ENCODE measurements at regions not wholly inside any gene's neighbourhood (a gene's known extent, or its start where the extent isn't known, plus 50 kb on each side); places are given as distances from the start of the nearest gene placed in this dataset.

- no peak for TF ChIP-seq TCF7L2 (IDR thresholded peaks at IDR 0.05; ENCODE audit: borderline replicate concordance, extremely low read depth, insufficient read depth, insufficient read length)
- TF ChIP-seq RAD21 (IDR thresholded peaks at IDR 0.05; ENCODE audit: low read depth) = no peak
- no peak for TF ChIP-seq POLR2AphosphoS5 (IDR thresholded peaks at IDR 0.05; ENCODE audit: low read depth, low read length)
- no peak for TF ChIP-seq CTCF (IDR thresholded peaks at IDR 0.05 in 2 of 3, conservative IDR thresholded peaks at IDR 0.05 in 1 of 3; ENCODE audit: borderline replicate concordance in 1 of 3, insufficient read depth in 1 of 3, low read depth in 2 of 3, low read length in 2 of 3)
- no peak for TF ChIP-seq EZH2 (IDR thresholded peaks at IDR 0.05)
- TF ChIP-seq POLR2A (IDR thresholded peaks at IDR 0.05; ENCODE audit: borderline replicate concordance, extremely low read depth, insufficient read depth, insufficient read length) = no peak
- TF ChIP-seq EZH2phosphoT487 (IDR thresholded peaks at IDR 0.05; ENCODE audit: borderline replicate concordance) = no peak
These were observed 174.4 kb downstream of the SYT10 start for GRCh38 chr12:33265033-33265731.
